ENCODE measurements at regions not wholly inside any gene's neighbourhood (a gene's known extent, or its start where the extent isn't known, plus 50 kb on each side); places are given as distances from the start of the nearest gene placed in this dataset.

GRCh38 chr16:17563323-17564091, 92.7 kb upstream of the XYLT1 start:
- whole genome bisulfite sequencing (ENCODE audit: low lambda C conversion rate) = 16% methylated on average over 8 of the region's 8 CpGs
- Histone ChIP-seq H3K4me1 (ENCODE audit: insufficient read depth, low read length) (no peaks in the 10 kb centered on the region), H3K36me3 (replicated peaks in 1 of 2; ENCODE audit: control insufficient read depth in 1 of 2, insufficient read depth in 2 of 2, low read length in 2 of 2) (no peaks in the 10 kb centered on the region), H3K79me2 (ENCODE audit: insufficient read depth, low read length) (no peaks in the 10 kb centered on the region), H4K20me1 (ENCODE audit: insufficient read depth, low read length) (no peaks in the 10 kb centered on the region), H3K4me3 (replicated peaks in 1 of 3; ENCODE audit: insufficient read depth in 1 of 3, low read depth in 2 of 3, low read length in 3 of 3) (no peak overlapping the region), H3K4me2 (ENCODE audit: low read depth, low read length) (no peak overlapping the region), H2AFZ (ENCODE audit: low read length) (no peak overlapping the region), H3K27me3 (ENCODE audit: control insufficient read depth in 1 of 2, insufficient read depth in 2 of 2, low read length in 2 of 2) (peaks cover under 1 to 17% of the 10 kb centered on the region in 2 experiments; a peak in 2 of 5 replicates), H3K9ac (ENCODE audit: insufficient read depth, low read depth, low read length) (no peak overlapping the region), H3K9me3 (ENCODE audit: low read length) (no peaks in the 10 kb centered on the region), H3K27ac (ENCODE audit: extremely low read length, insufficient read depth, low read length) (no peak overlapping the region)
- intact Hi-C loops (cut with micrococcal nuclease; ENCODE audit: unreplicated experiment) (no loop called here), in situ Hi-C loops (cut with HindIII; ENCODE audit: extremely low pct_ligation_motif_present, low pct_unique_long_range_greater_than_20kb) (no loop called here)
- no peak for ATAC-seq
- no TSS peak for BruUV-seq (replicated peaks)
- no peak for TF ChIP-seq NFYB (CRISPR knock-in tag; IDR thresholded peaks at IDR 0.05)
- DNase-seq (ENCODE audit: low spot score) = no peak
- ChIA-PET POLR2A (no interaction called here), CTCF (ENCODE audit: low intra/inter-chr PET ratio, low total read pairs) (no interaction called here)
- FAIRE-seq = no peak

GRCh38 chr16:17561056-17561455, 90.3 kb upstream of the XYLT1 start:
- Histone ChIP-seq H3K4me3 (replicated peaks in 1 of 3; ENCODE audit: insufficient read depth in 1 of 3, low read depth in 2 of 3, low read length in 3 of 3) (no peak overlapping the region), H4K20me1 (ENCODE audit: insufficient read depth, low read length) (no peaks in the 10 kb centered on the region), H3K4me2 (ENCODE audit: low read depth, low read length) (no peak overlapping the region), H3K9me3 (ENCODE audit: low read length) (no peaks in the 10 kb centered on the region), H3K4me1 (ENCODE audit: insufficient read depth, low read length) (no peaks in the 10 kb centered on the region), H3K9ac (ENCODE audit: insufficient read depth, low read depth, low read length) (no peak overlapping the region), H3K79me2 (ENCODE audit: insufficient read depth, low read length) (no peaks in the 10 kb centered on the region), H3K36me3 (replicated peaks in 1 of 2; ENCODE audit: control insufficient read depth in 1 of 2, insufficient read depth in 2 of 2, low read length in 2 of 2) (no peaks in the 10 kb centered on the region), H2AFZ (ENCODE audit: low read length) (no peak overlapping the region), H3K27ac (ENCODE audit: extremely low read length, insufficient read depth, low read length) (no peak overlapping the region), H3K27me3 (ENCODE audit: control insufficient read depth in 1 of 2, insufficient read depth in 2 of 2, low read length in 2 of 2) (peaks cover 1 to 23% of the 10 kb centered on the region in 2 experiments; a peak in 2 of 5 replicates)
- no peak for TF ChIP-seq ZSCAN9 (CRISPR knock-in tag; IDR thresholded peaks at IDR 0.05; ENCODE audit: borderline replicate concordance)
- no peak for FAIRE-seq
- intact Hi-C loops (cut with micrococcal nuclease; ENCODE audit: unreplicated experiment) = no loop called here
- no peak for ATAC-seq
- 3% methylated on average over 10 of the region's 10 CpGs for WGBS (ENCODE audit: low lambda C conversion rate)
- DNase-seq (ENCODE audit: low spot score) = no peak
- BruUV-seq (replicated peaks) = no TSS peak
- ChIA-PET POLR2A (no interaction called here), CTCF (ENCODE audit: low intra/inter-chr PET ratio, low total read pairs) (no interaction called here)
- in situ Hi-C loops (cut with HindIII; ENCODE audit: extremely low pct_ligation_motif_present, low pct_unique_long_range_greater_than_20kb) = no loop called here

All from HepG2 (cell line).